HUDEP-2 (cell line): ENCODE measurements at regions not wholly inside any gene's neighbourhood (a gene's known extent, or its start where the extent isn't known, plus 50 kb on each side); places are given as distances from the start of the nearest gene placed in this dataset.

Experiments
- DNase-seq, 76 experiments: peaks; one replicate each; lab custom pipeline; 2025; ENCODE audit not compliant: unreplicated experiment in 76 of 76; lab: John Stamatoyannopoulos, UW

DNA sequence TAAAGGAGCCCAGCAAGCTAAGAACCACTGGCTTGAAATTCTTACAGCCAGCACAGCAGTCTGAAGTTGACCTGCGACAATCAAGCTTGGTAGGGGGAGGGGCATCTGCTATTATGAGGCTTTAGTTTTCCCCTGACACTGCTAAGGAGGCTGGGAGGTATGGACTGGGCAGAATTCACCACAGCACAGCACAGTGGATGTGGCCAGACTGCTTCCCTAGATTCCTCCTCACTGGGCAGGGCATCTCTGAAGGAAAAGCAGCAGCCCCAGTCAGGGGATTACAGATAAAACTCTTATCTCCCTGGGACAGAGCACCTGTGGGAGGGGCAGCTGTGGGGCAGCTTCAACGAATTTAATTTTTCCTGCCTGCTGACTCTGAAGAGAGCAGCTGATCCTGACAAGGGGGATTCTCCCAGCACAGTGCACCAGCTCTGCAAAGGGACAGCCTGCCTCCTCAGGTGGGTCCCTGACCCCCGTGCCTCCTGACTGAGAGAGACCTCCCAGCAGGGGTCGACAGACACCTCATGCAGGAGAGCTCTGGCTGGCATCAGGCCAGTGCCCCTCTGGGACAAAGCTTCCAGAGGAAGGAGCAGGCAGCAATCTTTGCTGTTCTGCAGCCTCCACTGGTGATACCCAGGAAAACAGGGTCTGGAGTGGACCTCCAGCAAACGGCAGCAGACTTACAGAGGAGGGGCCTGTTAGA, 71.6 kb upstream of the CARMIL1 start:
- DNase-seq: peak in 34 of 76 experiments; percentile 7 to 64 (median 26)

DNA sequence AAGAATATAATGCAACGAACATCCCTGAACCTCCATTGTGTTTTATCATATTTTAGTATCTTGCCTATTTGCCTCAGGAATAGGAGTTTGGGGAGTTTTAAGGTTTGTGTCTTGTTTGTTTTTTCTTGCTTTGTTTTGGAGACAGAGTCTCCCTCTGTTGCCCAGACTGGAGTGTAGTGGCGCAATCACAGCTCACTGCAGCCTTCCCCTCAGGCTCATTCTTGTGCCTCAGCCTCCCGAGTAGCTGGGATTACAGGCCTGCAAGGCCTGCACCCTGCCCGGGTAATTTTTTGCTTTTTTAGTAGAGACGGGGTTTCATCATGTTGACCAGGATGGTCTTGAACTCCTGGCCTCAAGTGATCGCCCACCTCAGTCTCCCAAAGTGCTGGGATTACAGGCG, 63.3 kb upstream of the CARMIL1 start:
- no peak for DNase-seq

DNA sequence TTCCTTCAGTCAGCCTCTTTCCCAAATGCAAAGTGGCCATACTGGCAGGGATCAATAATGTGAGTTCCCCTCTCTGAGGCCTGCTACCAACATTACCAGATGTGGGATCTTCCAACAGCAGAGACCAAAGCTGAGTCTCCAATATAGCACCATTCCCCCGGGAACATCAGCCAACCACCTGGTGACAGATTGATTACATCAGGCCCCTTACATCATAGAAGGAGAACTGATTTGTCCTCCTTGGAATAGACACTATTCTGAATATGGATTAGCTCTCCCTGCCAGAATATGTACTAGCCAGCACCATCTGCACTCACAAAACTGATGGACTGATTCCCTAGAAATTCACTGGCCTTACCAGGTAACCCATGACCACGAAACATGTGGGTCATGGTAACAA, 61.9 kb upstream of the CARMIL1 start:
- no peak for DNase-seq

DNA sequence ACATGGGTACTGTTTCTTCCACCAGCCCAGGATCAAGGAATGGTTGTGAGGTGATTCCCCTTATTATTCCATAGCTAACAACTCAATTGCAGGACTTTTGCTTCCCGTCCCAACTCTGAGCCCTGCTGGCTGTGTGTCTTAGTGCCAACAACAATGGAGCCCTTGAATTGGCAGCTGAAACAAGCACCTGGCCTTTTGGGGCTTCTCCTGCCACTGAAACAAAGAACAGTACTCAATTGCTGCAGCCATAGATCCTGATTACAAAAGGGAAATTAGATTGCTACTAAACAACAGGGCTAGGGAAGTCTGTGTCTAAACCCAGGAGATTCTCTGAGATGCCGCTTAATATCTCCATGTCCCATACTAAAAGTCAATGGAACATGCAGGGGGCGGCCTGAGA, 61.3 kb upstream of the CARMIL1 start:
- no peak for DNase-seq

DNA sequence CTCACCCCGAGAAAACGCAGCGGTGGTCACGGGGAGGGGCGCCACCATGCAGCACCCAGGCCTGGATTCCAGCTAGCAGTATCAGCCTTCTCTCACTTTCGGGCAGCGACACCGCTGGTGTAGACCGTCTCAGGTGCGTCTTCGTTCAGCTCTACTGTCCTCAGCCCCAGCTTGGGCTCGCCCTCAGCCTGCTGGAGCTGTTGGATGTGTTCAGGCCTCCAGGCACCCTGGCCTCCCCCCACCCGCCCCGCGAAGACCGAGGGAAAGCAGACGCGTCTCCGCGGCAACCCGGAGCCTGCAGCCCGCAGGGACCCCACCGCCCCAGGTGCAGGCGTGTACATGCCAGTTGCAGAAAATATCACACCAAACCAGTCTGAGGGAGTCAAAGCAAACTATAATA, 60.8 kb upstream of the CARMIL1 start:
- no peak for DNase-seq

DNA sequence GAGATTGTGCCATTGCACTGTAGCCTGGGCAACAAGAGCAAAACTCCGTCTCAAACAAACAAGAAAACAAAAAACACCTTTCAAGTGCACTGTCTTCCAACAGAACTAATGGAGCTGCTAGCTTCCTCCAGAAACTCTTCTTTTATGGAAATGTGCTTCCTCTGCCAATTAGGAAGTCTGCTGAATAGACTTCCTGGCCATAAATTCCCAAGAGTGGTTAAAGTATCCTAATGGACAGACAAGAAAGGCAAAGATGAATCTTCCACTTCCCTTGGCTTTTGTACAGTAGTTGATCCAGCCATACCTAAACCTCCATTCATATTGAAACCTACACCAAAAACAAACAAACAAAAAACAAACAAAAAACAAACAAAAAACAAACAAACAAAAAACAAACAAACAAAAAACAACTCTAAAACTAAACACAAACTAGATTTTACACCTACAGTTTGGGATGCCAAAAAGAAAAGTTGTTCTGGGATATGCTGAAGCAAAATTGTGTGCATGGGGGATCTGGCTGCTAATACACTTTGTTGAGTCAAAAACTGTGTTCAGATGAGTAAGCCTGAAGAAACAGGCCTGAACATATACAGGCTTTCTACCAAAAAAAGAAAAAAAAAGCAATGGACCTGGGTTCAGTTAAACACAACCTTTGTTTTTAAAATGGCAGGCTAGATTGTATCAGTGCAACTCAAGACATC, 59.8 kb upstream of the CARMIL1 start:
- DNase-seq: no peak

DNA sequence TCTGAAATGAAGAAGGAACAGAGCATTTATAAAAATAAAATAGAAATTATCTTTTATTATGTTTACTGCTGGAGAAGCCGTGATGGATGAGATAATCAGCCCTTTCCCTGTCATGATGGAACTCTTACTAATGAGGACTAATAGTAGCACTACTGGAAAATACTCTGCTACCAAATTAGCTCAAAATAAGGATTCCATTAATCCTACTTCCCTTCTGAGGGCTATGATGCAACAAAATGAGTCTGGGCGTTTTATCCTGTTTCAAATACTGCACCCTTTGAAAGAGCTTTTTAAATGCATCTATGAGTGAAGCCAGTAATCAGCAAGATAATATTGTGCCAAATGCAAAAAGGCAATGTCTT, 59.3 kb upstream of the CARMIL1 start:
- DNase-seq: no peak

DNA sequence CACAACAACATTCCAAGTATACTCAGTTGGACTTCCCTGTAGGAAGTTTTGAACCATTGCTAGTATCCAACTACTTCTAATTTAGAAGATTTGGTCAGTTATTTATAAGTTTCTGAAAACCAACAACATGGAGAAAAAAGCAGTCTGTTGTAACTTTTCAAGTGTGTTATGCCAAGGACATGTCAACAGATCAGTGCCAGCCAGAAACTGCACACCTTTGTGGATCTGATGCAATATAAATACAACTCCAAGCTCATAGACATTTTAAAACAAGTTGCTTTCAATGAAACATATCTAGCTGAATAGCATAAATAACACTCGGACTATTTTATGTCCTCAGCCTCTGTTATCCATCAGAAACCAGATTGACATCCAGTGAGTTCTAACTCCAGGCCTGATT, 58.3 kb upstream of the CARMIL1 start:
- DNase-seq: no peak

DNA sequence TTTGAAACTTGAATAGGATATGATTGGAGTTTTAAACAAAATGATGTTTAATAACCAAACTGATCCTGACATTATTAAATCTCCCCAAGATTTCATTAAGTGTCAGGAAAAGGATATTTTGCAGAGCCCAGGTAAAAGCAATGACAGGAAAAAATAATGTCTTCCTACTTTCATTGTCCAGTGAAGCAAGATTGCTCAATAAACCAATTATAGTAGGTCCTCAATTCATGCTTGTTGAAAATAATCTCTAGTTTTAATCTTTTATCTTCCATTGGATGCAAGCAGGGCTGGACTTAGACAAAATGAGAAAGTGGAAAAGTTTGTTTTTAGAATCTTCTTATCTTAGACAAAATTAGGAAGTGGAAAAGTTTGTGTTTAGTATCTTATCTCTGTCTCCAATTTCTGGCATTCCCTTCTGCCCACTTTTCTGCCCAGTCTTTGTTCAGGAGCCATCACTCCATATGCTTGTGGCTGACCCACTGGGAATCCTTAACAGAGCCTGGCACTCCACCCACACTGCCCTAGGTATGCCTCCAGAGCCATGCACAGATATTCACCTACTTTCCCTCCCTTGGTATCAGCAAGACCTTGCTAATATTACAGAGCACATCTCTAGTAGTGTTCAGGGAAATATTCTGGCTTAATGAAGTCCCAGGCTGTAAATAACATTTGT, 57.0 kb upstream of the CARMIL1 start:
- no peak for DNase-seq

DNA sequence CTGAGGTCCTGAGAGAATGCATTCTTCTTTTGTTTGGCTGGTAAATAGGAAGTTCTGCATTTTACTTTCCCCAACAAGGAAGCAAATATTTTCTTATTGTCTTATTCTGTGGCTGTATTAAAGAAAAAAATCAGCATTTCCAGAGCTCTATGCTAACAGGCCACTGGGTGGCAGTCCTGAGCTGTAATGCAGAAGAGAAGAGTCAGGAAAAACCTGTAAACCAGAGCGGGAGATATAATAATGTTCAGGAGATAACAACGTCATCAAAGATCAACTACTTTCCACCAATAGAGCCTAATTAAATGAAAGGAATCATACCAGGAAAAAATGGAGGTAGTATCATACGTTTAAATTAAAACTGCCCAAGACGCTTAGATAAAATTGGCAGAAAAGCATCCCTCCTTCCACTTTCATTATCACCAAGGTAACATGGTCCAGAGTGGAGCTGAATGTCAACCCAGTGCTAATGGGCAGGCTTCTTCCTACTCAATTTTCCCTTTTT, 55.6 kb upstream of the CARMIL1 start:
- DNase-seq: peak in 53 of 76 experiments; percentile 5 to 72 (median 41)

DNA sequence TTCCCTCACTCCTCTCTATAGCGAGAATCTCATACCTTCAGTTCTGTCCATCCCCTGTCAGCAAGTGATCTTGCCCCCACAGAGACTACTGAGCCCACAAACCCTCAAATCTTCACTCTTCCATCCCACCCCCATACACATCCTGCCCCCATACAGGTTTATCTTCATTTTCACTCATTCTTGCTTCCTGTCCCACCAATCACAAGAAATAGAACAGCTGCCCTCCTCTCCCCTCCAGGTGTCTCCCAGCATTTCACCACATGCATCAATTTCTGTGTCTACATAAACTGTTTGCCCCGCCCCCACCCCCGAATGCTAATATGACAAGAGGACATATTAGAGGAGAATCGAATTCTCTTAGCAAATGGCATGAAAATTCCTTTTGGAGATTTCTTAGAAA, 54.9 kb upstream of the CARMIL1 start:
- no peak for DNase-seq

DNA sequence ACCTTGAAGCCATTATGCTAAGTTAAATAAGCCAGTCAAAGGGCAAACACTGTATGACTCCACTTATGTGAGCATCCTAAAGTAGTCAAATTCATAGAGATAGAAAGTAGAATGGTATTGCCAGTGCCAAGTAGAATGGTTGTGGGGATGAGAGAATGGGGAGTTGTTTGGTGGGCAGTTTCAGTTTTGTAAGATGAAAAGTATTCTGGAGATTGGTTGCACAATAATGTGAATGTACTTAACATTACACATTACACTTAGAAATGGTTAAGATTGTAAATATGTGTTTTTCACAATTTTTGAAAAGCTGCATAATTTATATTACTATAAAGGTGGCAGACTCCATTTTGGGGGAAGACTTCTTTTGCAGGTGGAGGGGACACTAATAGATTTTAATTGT, 51.3 kb upstream of the CARMIL1 start:
- DNase-seq: no peak
